ENCODE measurements at regions not wholly inside any gene's neighbourhood (a gene's known extent, or its start where the extent isn't known, plus 50 kb on each side); places are given as distances from the start of the nearest gene placed in this dataset.

GRCh38 chr3:181955566-181955965, 243.8 kb downstream of the SOX2 start:
- DNase-seq (ENCODE audit: low read depth), result no peak
- no peak for TF ChIP-seq CTCF (IDR thresholded peaks at IDR 0.05; ENCODE audit: insufficient read depth, low read length)
- no peak overlapping the region for H3K4me3 ChIP-seq (ENCODE audit: low read depth, low read length)

- no peak overlapping the region for H3K4me3 ChIP-seq (ENCODE audit: low read depth, low read length)
- no peak for DNase-seq (ENCODE audit: low read depth)
- TF ChIP-seq CTCF (IDR thresholded peaks at IDR 0.05; ENCODE audit: insufficient read depth, low read length), result no peak
Measured at GRCh38 chr3:181956122-181956521, 244.4 kb downstream of the SOX2 start.

- H3K4me3 ChIP-seq (ENCODE audit: low read depth, low read length), result no peak overlapping the region
- TF ChIP-seq CTCF (IDR thresholded peaks at IDR 0.05; ENCODE audit: insufficient read depth, low read length), result no peak
Measured at GRCh38 chr3:181966393-181966792, 254.7 kb downstream of the SOX2 start.

GRCh38 chr3:181969925-181970324, 258.2 kb downstream of the SOX2 start:
- no peak for DNase-seq (ENCODE audit: low read depth)
- no peak overlapping the region for H3K4me3 ChIP-seq (ENCODE audit: low read depth, low read length)
- TF ChIP-seq CTCF (IDR thresholded peaks at IDR 0.05; ENCODE audit: insufficient read depth, low read length), result no peak

More at GRCh38 chr3:181966393-181966792, 254.7 kb downstream of the SOX2 start:
- DNase-seq (ENCODE audit: low read depth), result no peak

- TF ChIP-seq CTCF (IDR thresholded peaks at IDR 0.05; ENCODE audit: insufficient read depth, low read length), result no peak
- no peak for DNase-seq (ENCODE audit: low read depth)
- H3K4me3 ChIP-seq (ENCODE audit: low read depth, low read length), result no peak overlapping the region
Measured at GRCh38 chr3:181971424-181971823, 259.7 kb downstream of the SOX2 start.

- no peak for TF ChIP-seq CTCF (IDR thresholded peaks at IDR 0.05; ENCODE audit: insufficient read depth, low read length)
- no peak for DNase-seq (ENCODE audit: low read depth)
- no peak overlapping the region for H3K4me3 ChIP-seq (ENCODE audit: low read depth, low read length)
Measured at GRCh38 chr3:181974198-181974597, 262.5 kb downstream of the SOX2 start.

- no peak for TF ChIP-seq CTCF (IDR thresholded peaks at IDR 0.05; ENCODE audit: insufficient read depth, low read length)
- DNase-seq (ENCODE audit: low read depth), result no peak
- no peak overlapping the region for H3K4me3 ChIP-seq (ENCODE audit: low read depth, low read length)
Measured at GRCh38 chr3:181976526-181976925, 264.8 kb downstream of the SOX2 start.

All from fibroblast of the aortic adventitia (primary cell).